AG04450 (cell line): ENCODE measurements at regions not wholly inside any gene's neighbourhood (a gene's known extent, or its start where the extent isn't known, plus 50 kb on each side); places are given as distances from the start of the nearest gene placed in this dataset.

ENCODE experiments used
- CTCF ChIA-PET: fragments of 300-600, 350-600 bp; formaldehyde crosslinking; extraction: SDS; loops from one replicate; lab custom pipeline; 2022; ENCODE audit warnings: antibody characterized with exemption, inconsistent platforms; lab: Charles Lee
- POLR2A ChIA-PET: fragments of 350-600 bp; formaldehyde crosslinking; extraction: SDS; loops from one replicate; lab custom pipeline; 2021; ENCODE audit warnings: antibody characterized with exemption, inconsistent platforms; lab: Yijun Ruan, JAX
- DNase-seq: peaks from one replicate; pipeline ENCODE4 v3.0.0-alpha.2; 2011; ENCODE audit warnings: low read depth, low spot score
- H3K27ac ChIP-seq: one replicate; pipeline ENCODE4 v1.5.1; 2012; ENCODE audit warnings: low read depth, low read length, control low read depth
- H3K27me3 ChIP-seq: one replicate; pipeline ENCODE4 v1.6.0; 2012; ENCODE audit warnings: low read length; ENCODE audit not compliant: control insufficient read depth, insufficient read depth
- H3K4me3 ChIP-seq: 2 replicates; pipeline ENCODE4 v1.5.1; 2011; ENCODE audit warnings: mild to moderate bottlenecking, low read depth, low read length, control low read depth
- H3K9me3 ChIP-seq: 2 replicates; pipeline ENCODE4 v1.5.1; 2012; ENCODE audit warnings: low read length; ENCODE audit not compliant: control insufficient read depth, insufficient read depth
- CTCF ChIP-seq: IDR thresholded peaks from 2 replicates; pipeline ENCODE4 v1.5.1; 2011; ENCODE audit warnings: low read depth, low read length, control low read depth, inconsistent platforms

DNA sequence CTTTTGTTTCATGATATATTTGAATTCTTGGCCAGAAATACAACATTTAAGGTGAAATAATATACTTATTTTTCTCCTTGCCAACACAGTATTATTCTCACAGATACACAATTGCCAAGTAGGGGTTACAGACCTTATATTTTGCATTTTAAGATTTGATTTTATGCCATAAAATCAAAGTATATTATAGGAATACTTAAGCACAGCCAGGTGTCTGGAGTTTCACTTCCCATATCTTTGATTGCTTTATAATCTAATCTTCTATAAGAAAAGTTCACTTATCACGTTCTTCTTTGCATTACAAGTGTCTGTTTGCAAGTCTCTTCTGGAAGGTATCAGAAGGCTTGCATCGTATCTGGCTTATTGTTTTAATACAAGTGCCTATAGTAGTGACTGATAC is 327.7 kb upstream of the MANEA start:
- Histone ChIP-seq H3K27me3 (no peaks in the 10 kb centered on the region), H3K9me3 (no peaks in the 10 kb centered on the region; the same call in 1 of the 2 replicates), H3K4me3 (no peak overlapping the region), H3K27ac (no peak overlapping the region)
- no peak for TF ChIP-seq CTCF
- DNase-seq = no peak
- ChIA-PET POLR2A (no interaction called here), CTCF (no interaction called here)

DNA sequence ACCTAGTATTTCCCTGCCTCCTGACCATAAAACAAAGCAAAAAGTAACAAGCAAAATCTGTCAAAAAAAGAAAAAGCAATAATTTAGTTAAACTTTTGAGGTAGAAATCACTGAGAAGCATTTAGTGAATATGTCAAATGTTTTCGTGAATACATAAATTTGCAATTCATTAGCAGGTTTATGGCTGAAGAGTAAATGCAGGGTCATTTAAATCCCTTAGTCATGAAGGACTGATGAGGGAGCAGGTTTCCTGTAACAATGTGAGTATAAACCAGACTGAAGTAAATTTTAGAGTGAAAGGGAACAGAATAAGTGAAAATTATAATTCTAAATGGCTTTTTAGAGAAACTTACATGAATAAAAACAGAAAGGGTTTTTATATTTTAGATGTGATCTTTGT is 313.5 kb upstream of the MANEA start:
- no peak overlapping the region for H3K27ac ChIP-seq
- no peaks in the 10 kb centered on the region; the same call in 1 of the 2 replicates for H3K9me3 ChIP-seq
- DNase-seq = no peak
- no peak overlapping the region for H3K4me3 ChIP-seq
- no peak for TF ChIP-seq CTCF
- CTCF ChIA-PET = no interaction called here
- no peaks in the 10 kb centered on the region for H3K27me3 ChIP-seq
- POLR2A ChIA-PET = no interaction called here

- Histone ChIP-seq H3K4me3 (no peak overlapping the region), H3K27ac (no peak overlapping the region), H3K9me3 (no peaks in the 10 kb centered on the region; the same call in 1 of the 2 replicates), H3K27me3 (no peaks in the 10 kb centered on the region)
- ChIA-PET POLR2A (no interaction called here), CTCF (no interaction called here)
- no peak for DNase-seq
- TF ChIP-seq CTCF = no peak
Measured at GRCh38 chr6:95266537-95267258, 310.6 kb upstream of the MANEA start.

DNA sequence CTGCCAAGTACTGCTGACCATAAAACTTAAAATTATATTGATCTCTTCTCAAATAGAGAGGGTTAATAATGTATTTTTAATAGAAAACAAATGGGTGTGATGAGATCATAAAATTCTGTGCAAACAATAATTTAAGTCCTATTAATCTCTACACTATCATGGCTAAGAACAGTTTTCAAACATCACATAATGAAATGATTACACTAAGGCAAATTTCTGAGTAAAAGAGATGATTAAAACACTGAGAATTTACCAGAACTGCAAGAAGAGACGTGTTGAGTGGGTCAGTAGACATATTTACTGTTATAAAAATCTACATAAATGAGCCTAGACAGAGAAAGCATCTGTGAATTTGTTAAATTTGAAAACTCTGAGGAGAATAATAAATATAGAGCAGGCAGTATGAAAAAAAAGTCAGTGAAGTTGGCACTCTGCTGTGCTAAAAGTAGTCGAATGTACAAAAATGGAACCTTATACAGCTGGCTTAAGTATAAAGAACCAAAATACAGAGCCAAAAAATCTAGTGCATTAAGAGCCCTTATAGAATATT is 302.6 kb upstream of the MANEA start:
- no peak for DNase-seq
- CTCF ChIA-PET = no interaction called here
- POLR2A ChIA-PET = no interaction called here
- Histone ChIP-seq H3K9me3 (no peaks in the 10 kb centered on the region), H3K27me3 (no peaks in the 10 kb centered on the region), H3K4me3 (no peak overlapping the region), H3K27ac (no peak overlapping the region)
- no peak for TF ChIP-seq CTCF

DNA sequence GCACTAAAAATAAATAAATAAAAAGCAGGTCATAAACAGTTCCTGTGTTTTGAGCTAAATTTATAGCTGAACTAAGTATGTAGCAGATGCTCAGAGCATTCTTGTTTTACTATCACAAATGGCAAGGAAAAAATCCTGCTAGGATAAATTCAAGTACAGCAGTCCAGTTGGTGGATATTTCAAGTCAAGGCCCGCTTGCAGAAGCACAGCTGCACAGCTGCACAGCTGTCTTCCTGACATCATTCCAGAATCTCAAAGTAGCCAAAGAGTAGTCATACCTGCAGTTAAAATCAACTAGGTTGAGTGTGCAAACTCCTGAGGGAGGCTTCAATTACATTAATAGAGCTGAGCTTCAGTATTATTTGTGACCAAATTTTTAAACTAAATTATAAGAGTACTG is 297.7 kb upstream of the MANEA start:
- no peak for DNase-seq
- ChIA-PET POLR2A (no interaction called here), CTCF (interaction anchor here (1.5 to 2.3 kb wide), 2 partner anchors 74 to 77 kb away, joined by 3 to 14 read pairs; no protein-coding TSS in a partner anchor)
- Histone ChIP-seq H3K4me3 (no peak overlapping the region), H3K9me3 (no peaks in the 10 kb centered on the region), H3K27me3 (no peaks in the 10 kb centered on the region), H3K27ac (no peak overlapping the region)
- TF ChIP-seq CTCF = no peak
